ENCODE measurements at regions not wholly inside any gene's neighbourhood (a gene's known extent, or its start where the extent isn't known, plus 50 kb on each side); places are given as distances from the start of the nearest gene placed in this dataset.

GRCh38 chr13:88675347-88675996, 1004.3 kb downstream of the SLITRK5 start:
- no peaks in the 10 kb centered on the region for H3K36me3 ChIP-seq (ENCODE audit: insufficient read depth, insufficient read length, low read length)
- H3K4me1 ChIP-seq (ENCODE audit: insufficient read depth, insufficient read length): no peaks in the 10 kb centered on the region

GRCh38 chr13:88676016-88676415, 1004.8 kb downstream of the SLITRK5 start:
- Histone ChIP-seq H3K9me3 (ENCODE audit: insufficient read depth, low read length) (no peaks in the 10 kb centered on the region), H3K4me1 (ENCODE audit: insufficient read depth, insufficient read length) (no peaks in the 10 kb centered on the region), H3K27me3 (ENCODE audit: insufficient read depth, insufficient read length) (no peaks in the 10 kb centered on the region), H3K36me3 (ENCODE audit: insufficient read depth, insufficient read length, low read length) (no peaks in the 10 kb centered on the region), H3K4me3 (ENCODE audit: insufficient read length, low read depth) (no peak overlapping the region), H3K9ac (ENCODE audit: insufficient read length, low read depth) (no peak overlapping the region)
- TF ChIP-seq YY1 (IDR thresholded peaks at IDR 0.05; ENCODE audit: insufficient read depth, insufficient read length): no peak
- no peak for TF ChIP-seq SUZ12 (IDR thresholded peaks at IDR 0.05; ENCODE audit: extremely low read depth, insufficient read depth, insufficient read length)
- TF ChIP-seq ZNF274 (IDR thresholded peaks at IDR 0.05; ENCODE audit: low read depth, low read length): no peak
- DNase-seq (ENCODE audit: low read depth, low spot score): no peak

More at GRCh38 chr13:88675347-88675996, 1004.3 kb downstream of the SLITRK5 start:
- Histone ChIP-seq H3K4me3 (ENCODE audit: insufficient read length, low read depth) (no peak overlapping the region), H3K9me3 (ENCODE audit: insufficient read depth, low read length) (no peaks in the 10 kb centered on the region), H3K9ac (ENCODE audit: insufficient read length, low read depth) (no peak overlapping the region), H3K27me3 (ENCODE audit: insufficient read depth, insufficient read length) (no peaks in the 10 kb centered on the region)
- no peak for TF ChIP-seq ZNF274 (IDR thresholded peaks at IDR 0.05; ENCODE audit: low read depth, low read length)
- TF ChIP-seq YY1 (IDR thresholded peaks at IDR 0.05; ENCODE audit: insufficient read depth, insufficient read length): no peak
- TF ChIP-seq SUZ12 (IDR thresholded peaks at IDR 0.05; ENCODE audit: extremely low read depth, insufficient read depth, insufficient read length): no peak
- DNase-seq (ENCODE audit: low read depth, low spot score): no peak

GRCh38 chr13:88685459-88685858, 1014.3 kb downstream of the SLITRK5 start:
- no peak overlapping the region for H3K9ac ChIP-seq (ENCODE audit: insufficient read length, low read depth)
- TF ChIP-seq YY1 (IDR thresholded peaks at IDR 0.05; ENCODE audit: insufficient read depth, insufficient read length): no peak
- no peak for TF ChIP-seq SUZ12 (IDR thresholded peaks at IDR 0.05; ENCODE audit: extremely low read depth, insufficient read depth, insufficient read length)
- TF ChIP-seq ZNF274 (IDR thresholded peaks at IDR 0.05; ENCODE audit: low read depth, low read length): no peak
- no peaks in the 10 kb centered on the region for H3K4me1 ChIP-seq (ENCODE audit: insufficient read depth, insufficient read length)
- H3K27me3 ChIP-seq (ENCODE audit: insufficient read depth, insufficient read length): no peaks in the 10 kb centered on the region
- no peak for DNase-seq (ENCODE audit: low read depth, low spot score)
- H3K36me3 ChIP-seq (ENCODE audit: insufficient read depth, insufficient read length, low read length): no peaks in the 10 kb centered on the region
- no peaks in the 10 kb centered on the region for H3K9me3 ChIP-seq (ENCODE audit: insufficient read depth, low read length)
- H3K4me3 ChIP-seq (ENCODE audit: insufficient read length, low read depth): no peak overlapping the region

- no peaks in the 10 kb centered on the region for H3K36me3 ChIP-seq (ENCODE audit: insufficient read depth, insufficient read length, low read length)
- no peak for TF ChIP-seq ZNF274 (IDR thresholded peaks at IDR 0.05; ENCODE audit: low read depth, low read length)
- TF ChIP-seq SUZ12 (IDR thresholded peaks at IDR 0.05; ENCODE audit: extremely low read depth, insufficient read depth, insufficient read length): no peak
- no peak for TF ChIP-seq YY1 (IDR thresholded peaks at IDR 0.05; ENCODE audit: insufficient read depth, insufficient read length)
- no peak for DNase-seq (ENCODE audit: low read depth, low spot score)
- H3K9me3 ChIP-seq (ENCODE audit: insufficient read depth, low read length): no peaks in the 10 kb centered on the region
- H3K9ac ChIP-seq (ENCODE audit: insufficient read length, low read depth): no peak overlapping the region
- H3K4me3 ChIP-seq (ENCODE audit: insufficient read length, low read depth): no peak overlapping the region
- no peaks in the 10 kb centered on the region for H3K4me1 ChIP-seq (ENCODE audit: insufficient read depth, insufficient read length)
- no peaks in the 10 kb centered on the region for H3K27me3 ChIP-seq (ENCODE audit: insufficient read depth, insufficient read length)
These were observed 1030.4 kb downstream of the SLITRK5 start for GRCh38 chr13:88701551-88701950.

- no peaks in the 10 kb centered on the region for H3K36me3 ChIP-seq (ENCODE audit: insufficient read depth, insufficient read length, low read length)
- no peaks in the 10 kb centered on the region for H3K4me1 ChIP-seq (ENCODE audit: insufficient read depth, insufficient read length)
- DNase-seq (ENCODE audit: low read depth, low spot score): no peak
- H3K27me3 ChIP-seq (ENCODE audit: insufficient read depth, insufficient read length): no peaks in the 10 kb centered on the region
- H3K4me3 ChIP-seq (ENCODE audit: insufficient read length, low read depth): no peak overlapping the region
- TF ChIP-seq ZNF274 (IDR thresholded peaks at IDR 0.05; ENCODE audit: low read depth, low read length): no peak
- H3K9me3 ChIP-seq (ENCODE audit: insufficient read depth, low read length): no peaks in the 10 kb centered on the region
- H3K9ac ChIP-seq (ENCODE audit: insufficient read length, low read depth): no peak overlapping the region
These were observed 1033.6 kb downstream of the SLITRK5 start for GRCh38 chr13:88704600-88705275.

GRCh38 chr13:88707646-88708045, 1036.5 kb downstream of the SLITRK5 start:
- Histone ChIP-seq H3K36me3 (ENCODE audit: insufficient read depth, insufficient read length, low read length) (no peaks in the 10 kb centered on the region), H3K4me3 (ENCODE audit: insufficient read length, low read depth) (no peak overlapping the region), H3K9ac (ENCODE audit: insufficient read length, low read depth) (no peak overlapping the region), H3K4me1 (ENCODE audit: insufficient read depth, insufficient read length) (no peaks in the 10 kb centered on the region), H3K27me3 (ENCODE audit: insufficient read depth, insufficient read length) (no peaks in the 10 kb centered on the region), H3K9me3 (ENCODE audit: insufficient read depth, low read length) (no peaks in the 10 kb centered on the region)
- TF ChIP-seq ZNF274 (IDR thresholded peaks at IDR 0.05; ENCODE audit: low read depth, low read length) (no peak), YY1 (IDR thresholded peaks at IDR 0.05; ENCODE audit: insufficient read depth, insufficient read length) (no peak), SUZ12 (IDR thresholded peaks at IDR 0.05; ENCODE audit: extremely low read depth, insufficient read depth, insufficient read length) (no peak)
- DNase-seq (ENCODE audit: low read depth, low spot score): no peak

GRCh38 chr13:88717946-88718345, 1046.8 kb downstream of the SLITRK5 start:
- Histone ChIP-seq H3K36me3 (ENCODE audit: insufficient read depth, insufficient read length, low read length) (no peaks in the 10 kb centered on the region), H3K4me3 (ENCODE audit: insufficient read length, low read depth) (no peak overlapping the region), H3K9me3 (ENCODE audit: insufficient read depth, low read length) (no peaks in the 10 kb centered on the region), H3K4me1 (ENCODE audit: insufficient read depth, insufficient read length) (no peaks in the 10 kb centered on the region), H3K9ac (ENCODE audit: insufficient read length, low read depth) (no peak overlapping the region), H3K27me3 (ENCODE audit: insufficient read depth, insufficient read length) (no peaks in the 10 kb centered on the region)
- no peak for DNase-seq (ENCODE audit: low read depth, low spot score)
- TF ChIP-seq SUZ12 (IDR thresholded peaks at IDR 0.05; ENCODE audit: extremely low read depth, insufficient read depth, insufficient read length) (no peak), ZNF274 (IDR thresholded peaks at IDR 0.05; ENCODE audit: low read depth, low read length) (no peak), YY1 (IDR thresholded peaks at IDR 0.05; ENCODE audit: insufficient read depth, insufficient read length) (no peak)
